Smooth muscle cell (in vitro differentiated cells): ENCODE measurements at regions not wholly inside any gene's neighbourhood (a gene's known extent, or its start where the extent isn't known, plus 50 kb on each side); places are given as distances from the start of the nearest gene placed in this dataset.

Source experiments
- DNase-seq: peaks from one replicate; lab custom pipeline; 2025; ENCODE audit not compliant: unreplicated experiment; lab: John Stamatoyannopoulos, UW
- H2AFZ ChIP-seq: fragments of 200-600 bp; sonication (generic); 2 replicates; pipeline ENCODE4 v1.6.0; 2016; ENCODE audit warnings: antibody characterized with exemption, low read depth, mild to moderate bottlenecking
- H3F3A ChIP-seq: fragments of 200-600 bp; sonication (generic); 2 replicates; pipeline ENCODE4 v1.6.0; 2017; ENCODE audit warnings: antibody characterized with exemption, low read depth
- H3K27ac ChIP-seq: fragments of 200-600 bp; sonication (generic); 2 replicates; pipeline ENCODE4 v1.5.1; 2016; ENCODE audit warnings: low read depth, mild to moderate bottlenecking
- H3K27me3 ChIP-seq: fragments of 200-600 bp; sonication (generic); 2 replicates; pipeline ENCODE4 v1.6.1; 2016; ENCODE audit warnings: low read depth, mild to moderate bottlenecking
- H3K36me3 ChIP-seq: fragments of 200-600 bp; sonication (generic); 2 replicates; pipeline ENCODE4 v1.5.1; 2016; ENCODE audit warnings: low read depth
- H3K4me1 ChIP-seq: fragments of 200-600 bp; sonication (generic); 2 replicates; pipeline ENCODE4 v1.5.1; 2016; ENCODE audit warnings: low read depth
- H3K4me2 ChIP-seq: fragments of 200-600 bp; sonication (generic); 2 replicates; pipeline ENCODE4 v1.6.0; 2016; ENCODE audit warnings: mild to moderate bottlenecking
- H3K4me3 ChIP-seq: fragments of 200-600 bp; sonication (generic); 2 replicates; pipeline ENCODE4 v1.5.1; 2016; ENCODE audit warnings: mild to moderate bottlenecking
- H3K79me2 ChIP-seq: fragments of 200-600 bp; sonication (generic); 2 replicates; pipeline ENCODE4 v1.6.0; 2016; ENCODE audit warnings: low read depth, mild to moderate bottlenecking
- H3K9ac ChIP-seq: fragments of 200-600 bp; sonication (generic); 2 replicates; pipeline ENCODE4 v1.6.0; 2016; ENCODE audit warnings: low read depth
- H3K9me3 ChIP-seq: fragments of 200-600 bp; sonication (generic); replicated peaks from 2 replicates; pipeline ENCODE4 v1.5.1; 2016; ENCODE audit warnings: low read depth
- H4K20me1 ChIP-seq: fragments of 200-600 bp; sonication (generic); 2 replicates; pipeline ENCODE4 v1.6.0; 2016; ENCODE audit warnings: low read depth
- CTCF ChIP-seq: fragments of 200-600 bp; sonication (generic); IDR thresholded peaks from 2 replicates; pipeline ENCODE4 v1.5.1; 2017; ENCODE audit warnings: borderline replicate concordance, mild to moderate bottlenecking, antibody characterized with exemption; ENCODE audit not compliant: insufficient read depth, poor library complexity, severe bottlenecking
- WGBS: methylation state at CpG from one replicate; pipeline ENCODE4 v1.1.7; 2016; ENCODE audit warnings: low lambda C conversion rate; 5-methylcytosine and 5-hydroxymethylcytosine counted together

DNA sequence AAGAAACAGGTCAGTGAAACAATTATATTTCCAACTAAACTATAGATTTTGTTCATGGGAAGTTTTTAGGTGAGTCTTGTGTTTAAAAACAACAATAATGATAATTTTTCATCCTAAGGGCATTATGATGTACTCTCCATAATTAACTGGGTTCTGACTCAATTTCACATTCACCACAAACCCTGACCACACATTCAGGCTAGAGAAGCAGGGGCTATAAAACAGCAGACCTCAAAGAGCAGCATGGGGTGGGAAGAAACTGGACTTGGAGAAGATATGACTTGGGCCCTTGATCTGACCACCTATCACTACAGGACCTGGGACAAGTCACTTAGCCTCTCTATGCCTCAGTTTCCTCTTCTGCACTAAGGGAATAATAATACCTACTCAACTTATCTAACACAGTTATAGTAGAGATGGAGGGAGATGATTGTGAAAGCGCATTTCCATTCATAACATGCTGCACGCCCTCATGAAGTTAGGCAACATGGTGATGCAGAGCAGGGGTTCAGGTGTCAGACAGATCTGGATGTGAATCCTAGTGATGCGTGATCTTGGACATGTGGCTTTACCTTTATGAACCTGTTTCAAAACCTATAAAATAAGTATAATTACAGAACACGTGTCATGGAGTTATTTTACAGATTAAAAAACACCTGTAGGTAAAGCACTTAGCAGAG, 63.0 kb upstream of the ACP3 start:
- Histone ChIP-seq H3F3A (peaks cover 22% of the 10 kb centered on the region), H3K9ac (peak overlapping the region; percentile 75), H3K27ac (peak overlapping the region; percentile 93), H3K4me1 (peaks cover 7% of the 10 kb centered on the region), H2AFZ (no peak overlapping the region), H3K4me3 (no peak overlapping the region), H3K4me2 (peak overlapping the region; percentile 54), H4K20me1 (no peaks in the 10 kb centered on the region), H3K9me3 (no peaks in the 10 kb centered on the region), H3K27me3 (no peaks in the 10 kb centered on the region), H3K79me2 (no peaks in the 10 kb centered on the region), H3K36me3 (no peaks in the 10 kb centered on the region)
- WGBS: 77% methylated on average over 4 of the region's 4 CpGs
- TF ChIP-seq CTCF: no peak
- no peak for DNase-seq

- Histone ChIP-seq H3K4me1 (peaks cover 14% of the 10 kb centered on the region), H3K27me3 (no peaks in the 10 kb centered on the region), H2AFZ (no peak overlapping the region), H3K4me2 (peak overlapping the region; percentile 54), H3F3A (peaks cover 22% of the 10 kb centered on the region), H3K4me3 (no peak overlapping the region), H3K9me3 (no peaks in the 10 kb centered on the region), H3K9ac (peak overlapping the region; percentile 75), H3K79me2 (no peaks in the 10 kb centered on the region), H3K27ac (peak overlapping the region; percentile 93), H4K20me1 (no peaks in the 10 kb centered on the region), H3K36me3 (no peaks in the 10 kb centered on the region)
- TF ChIP-seq CTCF: no peak
- 6% methylated on average over 5 of the region's 5 CpGs for WGBS
- no peak for DNase-seq
Measured at GRCh38 chr3:132255041-132255745, 62.0 kb upstream of the ACP3 start.

- DNase-seq: no peak
- Histone ChIP-seq H3K27me3 (no peaks in the 10 kb centered on the region), H3K9ac (peak overlapping the region; percentile 64), H3K4me3 (no peak overlapping the region), H3K79me2 (no peaks in the 10 kb centered on the region), H3K36me3 (no peaks in the 10 kb centered on the region), H3K9me3 (no peaks in the 10 kb centered on the region), H3K4me2 (no peak overlapping the region), H3K27ac (peak overlapping the region; percentile 93), H4K20me1 (no peaks in the 10 kb centered on the region), H2AFZ (peak overlapping the region; percentile 17), H3K4me1 (peaks cover 20% of the 10 kb centered on the region), H3F3A (peaks cover 22% of the 10 kb centered on the region)
- TF ChIP-seq CTCF: peak; percentile 54
Measured at GRCh38 chr3:132256989-132257388, 60.2 kb upstream of the ACP3 start.
